GM21360 (cell line): ENCODE measurements at regions not wholly inside any gene's neighbourhood (a gene's known extent, or its start where the extent isn't known, plus 50 kb on each side); places are given as distances from the start of the nearest gene placed in this dataset.
"Not testable (repeated sequence)": the region's sequence is repeated elsewhere in the genome, so short reads cannot be mapped to it uniquely, and the experiment has no call there.

Source experiments
- ATAC-seq: cut with Tn5 transposase; IDR thresholded peaks from one replicate; pipeline ENCODE4 v1.9.1; 2021; ENCODE audit warnings: mild to moderate bottlenecking, moderate library complexity; ENCODE audit not compliant: unreplicated experiment

- no peak for ATAC-seq
Observed at GRCh38 chr6:150764334-150765066, 101.0 kb upstream of the MTHFD1L start.

GRCh38 chr6:150765067-150765764 lies 100.3 kb upstream of the MTHFD1L start:
- ATAC-seq = peak; percentile 89

GRCh38 chr6:150766201-150766997 lies 99.1 kb upstream of the MTHFD1L start:
- no peak for ATAC-seq

GRCh38 chr6:150767161-150767560 lies 98.3 kb upstream of the MTHFD1L start:
- no peak for ATAC-seq

DNA sequence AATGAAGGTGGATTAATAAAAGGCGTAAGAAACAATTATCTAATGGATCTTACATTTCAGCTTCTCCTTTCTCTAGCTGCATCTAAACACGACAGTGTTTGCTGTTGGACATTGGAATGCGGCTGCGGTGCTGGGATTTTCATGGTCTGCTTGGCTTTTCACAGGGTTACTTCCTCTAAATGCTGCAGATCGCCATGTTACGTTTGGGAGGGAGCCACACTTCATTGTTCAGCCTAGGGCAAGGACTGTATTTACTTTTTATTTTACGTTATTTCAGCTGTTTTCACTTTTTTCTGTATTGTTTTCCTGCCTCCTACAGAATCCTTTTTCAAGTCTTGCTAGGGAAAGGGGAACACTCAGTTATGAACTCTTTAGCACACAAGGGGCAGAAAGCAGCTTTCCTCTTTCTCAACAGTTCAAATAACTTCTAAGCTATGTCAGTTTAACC lies 97.9 kb upstream of the MTHFD1L start:
- ATAC-seq = no peak

DNA sequence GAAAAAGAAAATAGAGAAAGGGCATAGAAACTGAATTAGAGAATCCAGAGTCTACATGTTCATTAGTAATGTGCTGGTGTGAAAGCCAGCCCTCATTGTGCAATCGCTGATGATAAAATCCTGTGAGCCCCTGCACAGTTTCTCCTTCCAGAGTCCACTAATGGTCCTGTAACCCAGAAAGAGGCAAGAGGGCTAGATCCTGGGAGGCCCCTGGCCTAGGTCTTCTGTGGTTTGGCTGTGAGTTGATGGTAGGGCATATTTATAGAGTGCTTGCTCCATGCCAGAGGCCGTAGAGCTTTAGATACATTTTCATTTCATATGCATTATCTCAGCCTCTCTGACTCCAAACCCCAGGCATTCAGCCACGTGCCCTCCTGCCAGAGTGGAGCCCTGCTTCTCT lies 94.9 kb upstream of the MTHFD1L start:
- ATAC-seq = no peak

GRCh38 chr6:150773969-150774368 lies 91.5 kb upstream of the MTHFD1L start:
- no peak for ATAC-seq

DNA sequence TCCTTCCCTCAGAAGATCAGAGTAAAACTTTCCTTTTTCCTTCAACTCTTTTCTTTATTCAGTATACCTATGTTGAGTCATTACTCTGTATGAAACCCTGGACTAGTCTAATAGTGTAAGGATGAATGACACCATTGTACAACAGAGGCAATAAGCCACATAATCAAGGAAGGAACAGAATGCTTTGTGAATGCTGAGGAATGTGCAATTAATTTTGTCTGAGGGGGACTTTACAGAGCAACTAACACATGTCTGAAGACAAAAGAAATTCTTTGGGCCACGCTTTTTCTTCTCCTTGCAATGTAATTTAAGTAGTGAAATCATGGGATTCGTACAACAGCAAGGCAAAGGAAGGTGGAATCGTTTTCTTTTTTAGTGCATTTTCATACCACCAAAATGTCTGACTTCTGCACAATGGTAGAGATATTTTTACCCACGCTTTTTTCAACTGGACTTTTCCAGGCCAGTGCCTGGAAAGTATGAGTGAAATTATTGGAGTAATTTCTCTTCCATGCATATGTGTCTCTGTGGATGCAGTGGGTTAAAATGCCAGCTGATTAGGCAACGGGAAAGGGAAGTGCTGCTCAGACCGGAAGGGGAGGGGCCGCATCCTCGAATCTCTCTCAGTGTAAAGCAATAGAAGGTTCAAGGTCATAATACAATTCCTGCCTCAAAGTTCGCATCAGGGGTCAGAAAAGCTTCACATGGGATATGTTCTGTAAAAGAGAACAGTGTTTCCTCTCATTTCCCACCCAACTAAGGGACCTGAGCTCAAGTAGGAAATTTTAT lies 89.9 kb upstream of the MTHFD1L start:
- ATAC-seq = no peak

DNA sequence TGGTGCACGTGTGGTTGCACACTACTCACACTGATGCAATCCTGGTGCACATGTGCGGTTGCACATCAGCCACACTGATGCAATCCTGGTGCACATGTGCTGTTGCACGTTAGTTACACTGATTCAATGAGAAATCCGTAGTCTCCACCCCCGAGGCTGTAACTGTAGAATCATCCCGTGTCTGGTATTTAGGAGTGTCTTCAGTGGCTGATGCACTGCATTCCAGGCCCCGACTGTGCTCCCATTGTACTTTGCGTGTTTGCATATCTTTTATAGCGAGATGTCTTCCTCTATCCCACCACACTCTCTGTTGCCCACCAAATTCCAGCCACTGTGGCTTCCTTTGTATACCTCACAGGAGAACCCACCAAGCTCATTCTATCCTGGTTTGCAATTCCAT lies 87.8 kb upstream of the MTHFD1L start:
- ATAC-seq = no peak

GRCh38 chr6:150783813-150784212 lies 81.7 kb upstream of the MTHFD1L start:
- no peak for ATAC-seq

DNA sequence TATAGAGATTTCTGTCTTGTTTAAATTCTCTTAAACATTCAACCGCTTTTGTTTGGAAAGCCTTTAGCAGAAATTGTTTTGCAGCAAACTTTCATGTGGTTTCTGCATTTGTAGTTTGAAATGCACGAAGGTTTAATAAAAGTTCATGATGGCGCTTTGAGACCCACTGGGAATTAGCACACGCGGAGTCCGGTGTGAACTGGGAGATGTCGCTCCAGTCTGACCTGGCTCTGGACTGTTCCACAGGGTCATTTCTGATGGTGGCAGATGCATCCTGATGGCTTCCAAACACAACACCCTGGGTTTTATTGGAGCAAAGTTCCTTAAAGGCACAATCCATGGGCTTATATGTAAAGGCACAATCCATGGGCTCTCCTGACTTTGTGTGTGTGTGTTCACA lies 78.1 kb upstream of the MTHFD1L start:
- no peak for ATAC-seq

- no peak for ATAC-seq
Observed at GRCh38 chr6:150788089-150788488, 77.4 kb upstream of the MTHFD1L start.

DNA sequence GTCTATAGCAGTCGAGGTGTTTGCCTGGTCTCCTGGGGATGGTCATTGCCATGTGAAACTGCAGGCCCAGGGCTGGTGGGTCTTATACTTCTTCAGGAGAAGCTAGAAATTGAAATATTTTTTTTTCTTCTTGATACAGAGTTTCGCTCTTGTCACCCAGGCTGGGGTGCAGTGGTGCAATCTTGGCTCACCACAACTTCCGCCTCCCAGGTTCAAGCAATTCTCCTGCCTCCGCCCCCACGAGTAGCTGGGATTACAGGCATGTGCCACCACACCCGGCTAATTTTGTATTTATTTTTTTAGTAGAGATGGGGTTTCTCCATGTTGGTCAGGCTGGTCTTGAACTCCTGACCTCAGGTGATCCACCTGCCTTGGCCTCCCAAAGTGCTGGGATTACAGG lies 75.6 kb upstream of the MTHFD1L start:
- not testable (repeated sequence) for ATAC-seq

DNA sequence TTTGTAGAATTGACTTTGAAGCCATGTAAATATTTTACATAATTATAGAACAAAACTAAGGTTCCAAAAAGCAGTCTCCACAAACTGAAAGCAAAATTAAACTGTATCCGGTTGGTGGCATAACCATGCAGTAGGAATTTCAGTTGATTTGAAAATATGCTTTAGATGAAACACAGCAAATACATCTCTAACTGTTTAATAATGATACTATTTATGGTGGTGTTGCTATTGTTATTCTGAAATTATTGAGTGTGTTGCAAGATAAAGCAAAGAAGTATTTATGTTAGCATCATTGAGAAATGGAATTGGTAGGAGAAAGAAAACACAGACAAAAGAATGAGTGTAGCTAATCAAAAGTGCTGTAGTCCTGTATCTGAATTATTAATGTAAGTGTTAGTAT lies 73.8 kb upstream of the MTHFD1L start:
- ATAC-seq = no peak

DNA sequence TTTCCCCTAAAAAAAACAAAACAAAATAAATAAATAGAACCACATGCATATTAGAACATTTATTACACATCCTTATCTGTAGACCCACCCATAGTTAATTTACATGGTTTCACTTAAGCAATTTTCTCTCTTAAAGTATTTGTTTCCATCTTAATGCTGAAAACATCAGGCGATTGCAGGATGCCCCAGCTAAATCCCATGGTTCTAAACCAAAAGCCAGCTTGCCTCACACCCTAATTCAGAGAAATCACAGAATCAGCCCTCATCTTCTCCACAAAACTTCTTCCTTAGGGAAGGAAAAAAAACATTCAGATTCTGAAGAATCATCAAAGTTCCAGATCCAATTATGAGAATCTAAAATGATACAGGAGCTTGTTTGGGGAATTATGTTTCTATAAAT lies 67.6 kb upstream of the MTHFD1L start:
- no peak for ATAC-seq

GRCh38 chr6:150799276-150799805 lies 66.2 kb upstream of the MTHFD1L start:
- ATAC-seq = no peak

DNA sequence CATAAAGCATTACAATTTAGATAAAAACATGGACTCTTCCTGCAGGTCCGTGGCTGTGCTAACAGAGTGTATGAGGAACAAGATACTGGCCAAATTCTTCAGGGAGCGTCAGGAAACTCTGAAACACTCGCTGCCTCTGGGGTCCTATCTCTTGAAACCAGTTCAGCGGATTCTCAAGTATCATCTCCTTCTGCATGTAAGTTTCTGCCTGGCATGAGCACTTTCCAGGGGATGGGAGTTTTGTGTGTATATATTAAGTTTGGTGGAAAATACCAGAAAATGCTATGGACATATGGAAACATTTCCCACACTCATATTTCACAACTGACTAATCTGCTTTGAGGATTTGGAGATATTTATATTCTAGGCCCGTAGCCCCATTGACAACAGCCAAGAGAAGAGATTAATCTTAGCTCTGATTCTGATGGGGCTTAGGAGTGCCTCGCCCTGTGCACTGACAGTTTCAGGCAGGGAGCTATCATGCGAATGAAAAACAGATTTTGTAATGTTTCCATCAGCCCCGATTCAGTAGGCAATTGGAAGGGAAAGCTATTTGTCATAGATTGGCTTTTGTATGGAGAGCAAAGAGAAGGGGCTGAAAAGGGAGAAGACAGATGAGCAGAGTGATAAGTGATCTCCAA lies 64.7 kb upstream of the MTHFD1L start:
- no peak for ATAC-seq

DNA sequence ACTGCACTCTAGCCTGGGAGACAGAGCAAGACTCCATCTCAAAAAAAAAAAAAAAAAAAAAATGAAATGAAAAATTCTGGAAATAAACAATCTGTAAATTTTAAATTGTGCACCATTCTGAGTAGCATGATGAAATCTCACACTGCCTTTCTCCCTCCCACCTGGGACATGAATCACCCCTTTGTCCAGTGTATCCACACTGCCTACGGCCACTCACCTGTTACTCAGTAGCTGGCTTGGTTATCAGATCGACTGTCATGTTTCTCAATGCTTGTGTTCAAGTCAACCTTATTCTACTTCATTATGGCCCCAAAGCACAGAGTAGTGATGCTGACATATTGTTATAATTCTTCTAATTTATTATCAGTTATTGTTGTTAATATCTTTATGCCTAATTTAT lies 58.7 kb upstream of the MTHFD1L start:
- no peak for ATAC-seq

GRCh38 chr6:150813319-150813992 lies 52.0 kb upstream of the MTHFD1L start:
- ATAC-seq = peak; percentile 49

DNA sequence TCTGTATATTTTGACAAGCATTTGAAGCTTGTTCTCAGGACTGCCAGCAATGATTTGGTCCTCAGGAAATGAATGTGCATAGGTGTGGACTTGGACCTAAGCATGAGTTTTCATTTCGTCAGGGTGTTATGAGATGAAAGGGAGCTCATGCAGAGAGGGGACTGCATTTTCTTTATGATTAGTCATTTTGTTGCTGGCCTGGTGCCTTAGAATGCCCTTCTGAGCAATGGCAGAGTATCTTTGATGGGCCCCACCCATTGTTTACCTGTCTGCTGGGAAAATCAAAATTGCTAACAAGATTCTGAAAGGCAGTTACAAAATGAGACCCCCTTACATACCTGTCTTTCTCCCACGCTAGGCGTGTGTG lies 51.5 kb upstream of the MTHFD1L start:
- ATAC-seq = peak; percentile 60
